ENCODE measurements at regions not wholly inside any gene's neighbourhood (a gene's known extent, or its start where the extent isn't known, plus 50 kb on each side); places are given as distances from the start of the nearest gene placed in this dataset.

DNA sequence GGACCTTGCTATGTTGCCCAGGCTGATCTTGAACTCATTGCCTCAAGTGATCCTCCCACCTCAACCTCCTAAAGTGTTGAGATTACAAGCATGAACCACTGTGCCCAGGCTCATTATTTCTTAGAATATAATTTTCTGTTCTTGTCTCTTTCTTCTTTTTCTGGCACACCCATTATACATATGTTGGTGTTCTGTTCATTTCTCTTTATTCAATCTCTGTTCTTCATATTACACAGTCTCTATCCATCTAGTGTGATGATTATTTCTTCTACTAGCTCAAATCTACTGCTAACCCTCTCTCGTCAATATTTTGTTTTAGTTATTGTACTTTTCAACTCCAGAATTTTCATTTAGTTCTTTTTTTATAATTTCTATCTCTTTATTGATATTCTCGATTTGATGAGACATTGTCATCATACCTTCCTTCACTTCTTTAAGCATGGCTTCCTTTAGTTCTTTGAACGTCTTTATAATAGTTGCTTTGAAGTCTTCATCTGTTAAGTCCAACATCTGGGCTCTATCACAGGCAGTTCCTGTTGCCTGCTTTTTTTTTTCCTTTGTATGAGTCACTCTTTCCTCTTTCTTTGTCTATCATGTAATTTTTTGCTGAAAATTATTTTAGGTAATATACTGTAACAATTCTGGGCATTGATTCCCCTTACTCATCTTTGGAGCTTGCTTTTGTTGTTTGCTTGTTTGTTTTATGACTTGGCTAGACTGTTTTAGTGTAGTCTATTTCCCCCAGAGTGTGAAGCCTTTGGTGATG lies 196.4 kb upstream of the NABP1 start:
- TF ChIP-seq MYC (IDR thresholded peaks at IDR 0.05; ENCODE audit: low read depth, low read length) (no peak), POLR2A (IDR thresholded peaks at IDR 0.05; ENCODE audit: extremely low read depth, insufficient read length) (no peak)
- TF ChIP-seq, protein P1, sequence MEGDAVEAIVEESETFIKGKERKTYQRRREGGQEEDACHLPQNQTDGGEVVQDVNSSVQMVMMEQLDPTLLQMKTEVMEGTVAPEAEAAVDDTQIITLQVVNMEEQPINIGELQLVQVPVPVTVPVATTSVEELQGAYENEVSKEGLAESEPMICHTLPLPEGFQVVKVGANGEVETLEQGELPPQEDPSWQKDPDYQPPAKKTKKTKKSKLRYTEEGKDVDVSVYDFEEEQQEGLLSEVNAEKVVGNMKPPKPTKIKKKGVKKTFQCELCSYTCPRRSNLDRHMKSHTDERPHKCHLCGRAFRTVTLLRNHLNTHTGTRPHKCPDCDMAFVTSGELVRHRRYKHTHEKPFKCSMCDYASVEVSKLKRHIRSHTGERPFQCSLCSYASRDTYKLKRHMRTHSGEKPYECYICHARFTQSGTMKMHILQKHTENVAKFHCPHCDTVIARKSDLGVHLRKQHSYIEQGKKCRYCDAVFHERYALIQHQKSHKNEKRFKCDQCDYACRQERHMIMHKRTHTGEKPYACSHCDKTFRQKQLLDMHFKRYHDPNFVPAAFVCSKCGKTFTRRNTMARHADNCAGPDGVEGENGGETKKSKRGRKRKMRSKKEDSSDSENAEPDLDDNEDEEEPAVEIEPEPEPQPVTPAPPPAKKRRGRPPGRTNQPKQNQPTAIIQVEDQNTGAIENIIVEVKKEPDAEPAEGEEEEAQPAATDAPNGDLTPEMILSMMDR (IDR thresholded peaks at IDR 0.05; ENCODE audit: low read depth, low read length), result no peak

Measured in NB4 (cell line).